B cell (primary cell): ENCODE measurements at regions not wholly inside any gene's neighbourhood (a gene's known extent, or its start where the extent isn't known, plus 50 kb on each side); places are given as distances from the start of the nearest gene placed in this dataset.

Source experiments
- ATAC-seq: fragments of 200-7000 bp; cut with Tn5 transposase; one replicate; pipeline ENCODE4 v1.10.0; 2021; ENCODE audit warnings: low read depth, mild to moderate bottlenecking, moderate number of reproducible peaks, moderate library complexity
- CTCF ChIA-PET: fragments of 350-600 bp; sonication (Branson Sonifier 250); formaldehyde crosslinking; loops from one replicate; lab custom pipeline; 2021; ENCODE audit warnings: antibody characterized with exemption, inconsistent platforms; lab: Charles Lee
- POLR2A ChIA-PET: fragments of 350-600 bp; sonication (Branson Sonifier 250); formaldehyde crosslinking; loops from one replicate; lab custom pipeline; 2021; ENCODE audit warnings: antibody characterized with exemption; lab: Charles Lee
- DNase-seq: peaks from one replicate; pipeline ENCODE4 v3.0.0; 2013
- H2AFZ ChIP-seq: 2 replicates; pipeline ENCODE4 v1.6.1; 2012; ENCODE audit warnings: mild to moderate bottlenecking, low read depth, low read length; ENCODE audit not compliant: insufficient read depth, poor library complexity, severe bottlenecking
- H3K27ac ChIP-seq, 2 donors: 1 replicate in 1 of 2; 2 replicates in 1 of 2; pipeline ENCODE4 v1.5.1; 2012 to 2013; ENCODE audit warnings: low read length in 2 of 2, mild to moderate bottlenecking in 2 of 2, moderate library complexity in 1 of 2
- H3K27me3 ChIP-seq, 4 experiments: fragments of 200-600 bp in 1 of 4; sonication (generic) in 1 of 4; replicated peaks in 1 of 4; 1 replicate in 2 of 4; 2 replicates in 2 of 4; pipeline versions ENCODE4 v1.6.1 to v1.7.0; 2013 to 2016; ENCODE audit warnings: low read length in 3 of 4, mild to moderate bottlenecking in 2 of 4, mixed read lengths in 1 of 4, moderate library complexity in 1 of 4; ENCODE audit not compliant: insufficient read depth in 4 of 4, control insufficient read depth in 3 of 4; ENCODE audit errors: control extremely low read depth in 1 of 4
- H3K36me3 ChIP-seq, 2 experiments: replicated peaks in 1 of 2; 1 replicate in 1 of 2; 2 replicates in 1 of 2; pipeline versions ENCODE4 v1.6.1 to v1.7.1; 2013; ENCODE audit warnings: low read length in 1 of 2; ENCODE audit not compliant: insufficient read depth in 2 of 2, control insufficient read depth in 1 of 2; ENCODE audit errors: control extremely low read depth in 1 of 2, extremely low read depth in 1 of 2
- H3K4me1 ChIP-seq, 2 donors: fragments of 200-600 bp in 1 of 2; sonication (generic) in 1 of 2; 1 replicate in 1 of 2; 2 replicates in 1 of 2; pipeline versions ENCODE4 v1.5.1 to v1.6.1; 2013 to 2017; ENCODE audit warnings: low read length in 2 of 2; ENCODE audit not compliant: control insufficient read depth in 2 of 2, insufficient read depth in 2 of 2
- H3K4me2 ChIP-seq: replicated peaks from 2 replicates; pipeline ENCODE3; 2012; ENCODE audit warnings: mild to moderate bottlenecking, low read depth, low read length; ENCODE audit not compliant: poor library complexity, severe bottlenecking
- H3K4me3 ChIP-seq, 5 experiments: fragments of 200-600 bp in 1 of 5; sonication (generic) in 1 of 5; 1 replicate in 3 of 5; 2 replicates in 2 of 5; pipeline versions ENCODE4 v1.5.1 to v1.7.0; 2011 to 2016; ENCODE audit warnings: low read length in 4 of 5, mild to moderate bottlenecking in 4 of 5, low read depth in 2 of 5, control low read depth in 1 of 5, moderate library complexity in 1 of 5; ENCODE audit not compliant: insufficient read depth in 1 of 5; ENCODE audit errors: control extremely low read depth in 1 of 5, extremely low read depth in 1 of 5
- H3K79me2 ChIP-seq: fragments of 200-600 bp; sonication (generic); one replicate; pipeline ENCODE4 v1.6.0; 2016; ENCODE audit warnings: low read length; ENCODE audit not compliant: control insufficient read depth, insufficient read depth
- H3K9ac ChIP-seq: fragments of 200-600 bp; sonication (generic); 2 replicates; pipeline ENCODE4 v1.6.1; 2017; ENCODE audit warnings: mild to moderate bottlenecking, low read length, moderate library complexity
- H3K9me3 ChIP-seq, 3 donors: one replicate each; pipeline versions ENCODE4 v1.6.1 to v1.7.1; 2013; ENCODE audit warnings: low read length in 2 of 3; ENCODE audit not compliant: control insufficient read depth in 2 of 3, insufficient read depth in 1 of 3; ENCODE audit errors: control extremely low read depth in 1 of 3
- H4K20me1 ChIP-seq: 2 replicates; pipeline ENCODE4 v1.6.0; 2012; ENCODE audit warnings: mild to moderate bottlenecking, low read length; ENCODE audit not compliant: insufficient read depth, control insufficient read depth, poor library complexity, severe bottlenecking
- H3K27ac Mint-ChIP-seq: one replicate; pipeline ENCODE4 v1.8.0; 2021; ENCODE audit warnings: mixed read lengths
- H3K27me3 Mint-ChIP-seq: one replicate; pipeline ENCODE4 v1.8.0; 2021; ENCODE audit warnings: mixed read lengths
- H3K4me1 Mint-ChIP-seq: one replicate; pipeline ENCODE4 v1.8.0; 2021; ENCODE audit warnings: mixed read lengths
- H3K4me3 Mint-ChIP-seq: one replicate; pipeline ENCODE4 v1.8.0; 2021; ENCODE audit warnings: mixed read lengths
- H3K9me3 Mint-ChIP-seq: one replicate; pipeline ENCODE4 v1.8.0; 2022; ENCODE audit warnings: mixed read lengths; ENCODE audit not compliant: insufficient read depth
- EZH2 ChIP-seq: IDR thresholded peaks from 2 replicates; pipeline ENCODE4 v1.6.1; 2012; ENCODE audit warnings: borderline replicate concordance, low read depth, mild to moderate bottlenecking, moderate library complexity, low read length; ENCODE audit not compliant: insufficient read depth, poor library complexity, severe bottlenecking
- WGBS: methylation state at CpG from one replicate; pipeline ENCODE4 v1.1.5; 2013; ENCODE audit warnings: missing lambda C conversion rate; ENCODE audit not compliant: insufficient coverage; 5-methylcytosine and 5-hydroxymethylcytosine counted together
- intact Hi-C: fragments of 100-400 bp; cut with micrococcal nuclease; formaldehyde crosslinking; loops from one replicate; pipeline ENCODE4 v1.10.0; 2022
- TF ChIP-seq, protein P1 (sequence below): fragments of 200-600 bp; IDR thresholded peaks from one replicate; pipeline ENCODE4 v1.8.0; 2022; ENCODE audit warnings: antibody characterized with exemption, mild to moderate bottlenecking

DNA sequence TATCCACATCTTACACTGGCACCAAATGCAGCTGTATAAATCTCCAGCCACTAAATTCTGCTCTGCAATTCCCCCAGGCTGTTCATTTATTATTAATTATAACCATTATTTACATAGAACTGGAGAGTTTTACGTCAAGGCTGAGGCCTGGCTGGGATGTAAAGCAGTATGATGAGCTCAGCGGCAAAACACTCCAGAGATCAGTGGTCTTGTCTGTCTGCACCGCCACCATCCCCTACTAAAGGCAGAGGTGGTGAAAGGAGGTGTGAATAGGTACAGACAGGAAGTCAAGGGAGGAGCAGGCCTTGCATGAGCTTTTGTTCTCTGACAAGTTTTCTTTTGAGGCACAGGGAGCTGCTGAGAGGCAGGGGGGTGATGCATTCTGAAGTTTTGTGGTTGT is 159.9 kb upstream of the PCSK2 start:
- Histone ChIP-seq H3K27ac (no peak overlapping the region), H3K79me2 (no peaks in the 10 kb centered on the region), H4K20me1 (no peaks in the 10 kb centered on the region), H3K4me1 (no peaks in the 10 kb centered on the region), H3K36me3 (no peaks in the 10 kb centered on the region), H3K4me3 (no peak overlapping the region), H3K9me3 (no peaks in the 10 kb centered on the region), H3K27me3 (no peaks in the 10 kb centered on the region), H3K9ac (no peak overlapping the region), H2AFZ (no peak overlapping the region), H3K4me2 (no peak overlapping the region)
- intact Hi-C loops, result no loop called here
- WGBS, result 80% methylated on average over 1 of the region's 3 CpGs
- ATAC-seq (no peak), DNase-seq (no peak)
- no peaks in the 10 kb centered on the region for H3K4me1 Mint-ChIP-seq
- ChIA-PET POLR2A (no interaction called here), CTCF (interaction anchor here (0.5 kb wide), 1 partner anchor 1150 kb away, joined by 5 read pairs; no protein-coding TSS in a partner anchor)
- peaks cover 9% of the 10 kb centered on the region for H3K9me3 Mint-ChIP-seq
- H3K27ac Mint-ChIP-seq, result no peak overlapping the region
- TF ChIP-seq, protein P1, sequence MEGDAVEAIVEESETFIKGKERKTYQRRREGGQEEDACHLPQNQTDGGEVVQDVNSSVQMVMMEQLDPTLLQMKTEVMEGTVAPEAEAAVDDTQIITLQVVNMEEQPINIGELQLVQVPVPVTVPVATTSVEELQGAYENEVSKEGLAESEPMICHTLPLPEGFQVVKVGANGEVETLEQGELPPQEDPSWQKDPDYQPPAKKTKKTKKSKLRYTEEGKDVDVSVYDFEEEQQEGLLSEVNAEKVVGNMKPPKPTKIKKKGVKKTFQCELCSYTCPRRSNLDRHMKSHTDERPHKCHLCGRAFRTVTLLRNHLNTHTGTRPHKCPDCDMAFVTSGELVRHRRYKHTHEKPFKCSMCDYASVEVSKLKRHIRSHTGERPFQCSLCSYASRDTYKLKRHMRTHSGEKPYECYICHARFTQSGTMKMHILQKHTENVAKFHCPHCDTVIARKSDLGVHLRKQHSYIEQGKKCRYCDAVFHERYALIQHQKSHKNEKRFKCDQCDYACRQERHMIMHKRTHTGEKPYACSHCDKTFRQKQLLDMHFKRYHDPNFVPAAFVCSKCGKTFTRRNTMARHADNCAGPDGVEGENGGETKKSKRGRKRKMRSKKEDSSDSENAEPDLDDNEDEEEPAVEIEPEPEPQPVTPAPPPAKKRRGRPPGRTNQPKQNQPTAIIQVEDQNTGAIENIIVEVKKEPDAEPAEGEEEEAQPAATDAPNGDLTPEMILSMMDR, result no peak
- no peak for TF ChIP-seq EZH2
- H3K4me3 Mint-ChIP-seq, result no peak overlapping the region
- no peaks in the 10 kb centered on the region for H3K27me3 Mint-ChIP-seq

DNA sequence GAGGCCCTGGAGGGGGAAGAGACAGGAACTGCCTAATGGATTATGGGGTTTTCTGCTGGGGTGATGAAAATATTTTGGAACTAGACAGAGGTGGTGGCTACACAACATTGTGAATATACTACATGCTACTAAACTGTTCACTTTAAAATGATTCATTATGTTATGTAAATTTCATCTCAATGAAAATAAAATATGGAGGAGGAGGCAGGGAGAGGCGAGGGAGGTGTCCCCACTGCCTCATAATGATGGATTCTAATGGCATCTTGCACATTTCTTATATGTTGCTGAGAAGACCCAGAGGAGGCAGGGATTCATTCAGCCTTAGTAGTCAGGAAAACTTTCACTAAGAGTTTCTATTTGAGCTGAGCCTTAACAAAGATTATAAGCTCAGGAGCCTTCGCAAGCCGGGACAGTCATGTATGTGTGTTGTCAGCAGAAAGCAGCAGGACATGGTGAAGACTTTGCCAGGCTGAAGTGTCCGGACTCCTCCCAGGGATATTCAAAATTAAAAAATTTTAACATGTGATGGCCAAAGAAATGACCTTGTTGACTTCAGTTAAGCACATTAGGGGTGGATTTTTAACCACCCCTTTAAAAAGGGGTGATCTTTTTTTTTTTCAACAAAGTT is 158.6 kb upstream of the PCSK2 start:
- Histone ChIP-seq H4K20me1 (no peaks in the 10 kb centered on the region), H3K36me3 (no peaks in the 10 kb centered on the region), H3K27ac (no peak overlapping the region), H2AFZ (no peak overlapping the region), H3K4me3 (no peak overlapping the region), H3K4me2 (no peak overlapping the region), H3K79me2 (no peaks in the 10 kb centered on the region), H3K9ac (no peak overlapping the region), H3K27me3 (no peaks in the 10 kb centered on the region), H3K4me1 (no peaks in the 10 kb centered on the region), H3K9me3 (no peaks in the 10 kb centered on the region)
- Mint-ChIP-seq H3K27me3 (no peaks in the 10 kb centered on the region), H3K4me1 (no peaks in the 10 kb centered on the region), H3K4me3 (no peak overlapping the region), H3K27ac (no peak overlapping the region), H3K9me3 (peaks cover 12% of the 10 kb centered on the region)
- ChIA-PET POLR2A (no interaction called here), CTCF (no interaction called here)
- TF ChIP-seq EZH2, result no peak
- TF ChIP-seq, protein P1, result no peak
- intact Hi-C loops, result no loop called here
- DNase-seq, result no peak
- WGBS, result 71% methylated on average over 1 of the region's 4 CpGs
- ATAC-seq, result no peak
